HG03378 (cell line): ENCODE measurements at regions not wholly inside any gene's neighbourhood (a gene's known extent, or its start where the extent isn't known, plus 50 kb on each side); places are given as distances from the start of the nearest gene placed in this dataset.

Source experiments
- ATAC-seq: cut with Tn5 transposase; IDR thresholded peaks from one replicate; pipeline ENCODE4 v1.9.1; 2021; ENCODE audit warnings: mild to moderate bottlenecking, moderate library complexity; ENCODE audit not compliant: unreplicated experiment

GRCh38 chr4:135605076-135605475 is 1403.5 kb upstream of the PABPC4L start:
- ATAC-seq = no peak

- no peak for ATAC-seq
Measured at GRCh38 chr4:135604531-135604930, 1402.9 kb upstream of the PABPC4L start.

GRCh38 chr4:135601351-135601750 is 1399.8 kb upstream of the PABPC4L start:
- ATAC-seq = no peak

DNA sequence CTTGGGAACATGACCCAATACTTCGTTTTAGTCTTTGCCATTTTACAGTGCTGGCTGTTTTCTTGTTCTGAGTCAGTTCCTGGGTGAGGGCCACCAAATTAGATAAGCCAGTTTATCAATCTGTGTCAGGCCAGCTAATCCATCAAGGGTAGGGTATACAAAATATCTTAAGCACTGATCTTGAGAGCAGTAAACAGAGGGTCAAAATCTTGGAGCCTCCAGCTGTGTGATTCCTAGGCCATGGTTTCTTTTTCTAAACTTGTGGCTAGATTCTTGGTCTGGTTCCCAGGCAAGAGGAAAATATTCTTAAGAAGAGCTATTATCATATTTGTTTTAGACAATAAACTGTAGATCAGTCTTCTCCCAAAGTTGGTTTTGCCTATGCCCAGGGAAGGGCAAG is 1396.6 kb upstream of the PABPC4L start:
- no peak for ATAC-seq

GRCh38 chr4:135594521-135594920 is 1392.9 kb upstream of the PABPC4L start:
- ATAC-seq = no peak

DNA sequence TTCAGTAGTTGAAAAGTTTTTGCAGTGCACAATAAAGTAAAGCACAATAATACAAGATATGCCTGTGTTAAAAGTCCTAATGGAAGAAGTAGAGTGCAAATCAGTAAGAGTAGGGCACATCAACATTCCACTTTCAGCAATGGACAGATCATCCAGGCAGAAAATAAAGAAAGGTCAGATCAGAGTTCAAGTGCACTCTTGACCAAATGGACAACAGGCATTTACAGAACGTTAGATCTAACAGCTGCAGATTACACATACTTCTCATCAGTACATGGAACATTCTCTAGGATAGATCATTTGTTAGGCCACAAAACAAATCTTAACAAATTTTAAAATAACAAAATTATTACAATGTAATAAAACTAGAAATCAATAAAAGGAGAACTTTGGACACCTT is 1373.5 kb upstream of the PABPC4L start:
- no peak for ATAC-seq

DNA sequence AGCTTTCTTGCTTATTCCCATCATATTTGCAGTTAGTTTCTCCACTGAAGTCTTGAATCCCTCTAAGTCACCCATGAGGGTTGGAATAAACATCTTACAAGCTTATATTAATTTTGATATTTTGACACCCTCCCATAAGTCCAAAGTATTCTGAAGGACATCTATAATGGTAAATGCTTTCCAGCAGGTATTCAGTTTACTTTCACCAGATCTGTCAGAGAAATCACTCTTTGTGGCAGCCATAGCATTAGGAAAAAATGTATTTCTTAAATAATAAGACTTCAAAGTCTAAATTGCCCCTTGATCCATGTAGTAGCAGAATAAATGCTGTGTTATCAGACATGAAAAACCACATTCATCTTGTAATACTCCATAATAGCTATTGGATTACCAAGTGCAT is 1371.7 kb upstream of the PABPC4L start:
- ATAC-seq = no peak

GRCh38 chr4:135564090-135564489 is 1362.5 kb upstream of the PABPC4L start:
- ATAC-seq = no peak

DNA sequence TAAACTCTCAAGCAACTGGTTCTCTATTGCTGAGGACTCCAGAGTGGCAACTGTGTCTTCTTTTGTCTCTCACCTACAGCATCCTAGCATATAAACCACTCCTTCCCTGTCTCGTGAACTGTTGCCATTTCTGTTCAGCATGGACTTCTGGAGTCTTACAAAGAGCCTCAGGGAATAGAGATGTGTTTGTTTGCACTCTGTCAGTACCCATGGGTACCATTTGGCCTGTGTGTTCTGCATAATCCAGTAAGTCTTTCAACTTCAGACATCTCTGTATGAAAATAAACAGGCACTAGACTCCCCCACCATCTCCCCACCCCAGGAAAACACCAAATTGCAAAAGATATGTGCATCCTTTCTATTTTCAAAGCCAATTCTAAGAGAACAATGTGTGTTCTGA is 1351.6 kb upstream of the PABPC4L start:
- ATAC-seq = no peak

GRCh38 chr4:135552131-135552530 is 1350.5 kb upstream of the PABPC4L start:
- ATAC-seq = no peak

DNA sequence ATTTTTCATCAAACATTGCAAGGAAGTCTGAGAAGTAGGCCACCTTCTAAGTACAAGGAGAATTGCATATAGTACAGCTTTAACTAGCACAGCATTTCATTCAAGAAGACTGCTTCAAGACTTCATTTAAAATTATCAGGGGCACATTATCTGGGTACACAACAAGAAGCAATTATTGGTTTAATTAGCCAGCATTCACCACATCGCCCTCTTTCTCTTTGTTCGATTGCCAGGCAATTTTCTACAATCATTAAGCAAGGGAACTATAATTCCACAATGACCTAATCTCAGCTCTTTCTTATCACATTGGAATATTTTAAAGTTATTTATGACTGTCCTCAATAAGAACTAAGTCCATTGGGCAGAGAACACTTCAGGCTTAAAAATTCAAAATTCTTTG is 1347.1 kb upstream of the PABPC4L start:
- ATAC-seq = no peak

- ATAC-seq = no peak
Measured at GRCh38 chr4:135545616-135546317, 1344.2 kb upstream of the PABPC4L start.

GRCh38 chr4:135538698-135539097 is 1337.1 kb upstream of the PABPC4L start:
- ATAC-seq = no peak

GRCh38 chr4:135533053-135533452 is 1331.5 kb upstream of the PABPC4L start:
- no peak for ATAC-seq

GRCh38 chr4:135532132-135532531 is 1330.5 kb upstream of the PABPC4L start:
- ATAC-seq = no peak

DNA sequence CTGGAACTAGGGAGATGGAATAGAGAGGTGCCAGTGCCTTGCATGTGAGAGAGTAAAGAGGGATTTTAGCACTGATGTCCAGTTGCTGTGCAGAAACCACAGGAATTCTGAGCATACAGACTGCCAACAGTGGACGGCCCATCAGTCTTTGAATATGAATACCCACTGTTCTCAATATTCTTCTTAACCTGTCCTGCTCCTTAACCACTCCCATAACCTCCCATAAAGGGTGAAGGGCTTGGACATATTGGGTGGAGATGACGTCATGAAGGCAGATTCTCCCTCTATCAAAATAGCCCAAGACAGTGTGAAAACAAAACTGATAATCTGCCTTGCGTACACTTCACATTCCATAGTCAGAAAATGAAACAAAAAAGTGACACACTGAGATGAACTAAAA is 1313.7 kb upstream of the PABPC4L start:
- ATAC-seq = no peak

DNA sequence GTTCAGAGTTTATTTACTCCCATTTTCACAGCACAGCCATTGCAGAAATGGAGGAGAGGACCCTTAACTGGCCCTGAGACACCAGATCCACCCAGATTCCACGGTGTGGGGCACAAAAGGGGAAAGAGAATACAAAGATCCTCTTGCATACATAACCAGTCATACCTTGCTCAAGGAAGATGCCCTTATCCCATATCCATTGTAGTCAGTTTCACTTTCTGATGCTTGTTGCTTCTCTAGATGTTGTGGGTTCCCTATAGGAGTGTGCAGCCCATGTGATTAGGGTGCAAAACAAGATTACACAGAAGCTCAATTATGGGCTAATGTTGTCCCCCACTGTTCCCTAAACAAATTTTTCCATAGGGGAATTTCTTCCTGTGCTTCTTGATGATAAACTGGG is 1309.0 kb upstream of the PABPC4L start:
- no peak for ATAC-seq

DNA sequence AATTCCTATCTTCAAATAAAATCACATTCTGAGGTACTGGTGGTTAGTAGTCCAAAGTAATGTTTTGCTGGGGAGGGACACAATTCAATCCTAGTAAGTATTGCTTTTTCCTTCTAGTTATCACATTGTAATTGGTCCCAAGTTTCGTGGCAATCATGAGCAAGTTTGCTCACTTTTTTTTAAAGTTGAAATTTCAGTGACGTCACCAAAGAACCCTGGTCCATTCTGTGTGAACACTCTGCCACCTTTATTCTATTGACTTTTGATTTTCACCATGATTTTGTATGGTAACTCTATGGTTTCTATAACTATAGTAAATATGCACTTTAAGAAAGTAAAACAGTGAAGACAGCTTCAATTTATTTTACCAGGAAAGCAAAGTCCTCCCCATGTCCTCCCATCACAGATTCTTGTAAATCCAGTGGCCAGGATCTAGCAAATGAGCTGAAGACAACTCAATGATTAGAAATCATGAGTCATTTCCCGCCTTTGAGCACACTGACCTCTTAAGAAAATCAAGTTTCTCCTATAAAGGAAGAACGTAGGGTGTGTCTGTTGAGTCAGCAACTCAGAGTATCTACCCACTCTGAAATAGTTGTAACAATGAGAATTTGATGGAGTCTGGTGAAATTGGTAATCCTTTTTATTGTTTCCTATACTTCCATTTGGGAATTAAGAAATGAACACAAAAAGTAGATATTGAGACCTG is 1306.6 kb upstream of the PABPC4L start:
- no peak for ATAC-seq

DNA sequence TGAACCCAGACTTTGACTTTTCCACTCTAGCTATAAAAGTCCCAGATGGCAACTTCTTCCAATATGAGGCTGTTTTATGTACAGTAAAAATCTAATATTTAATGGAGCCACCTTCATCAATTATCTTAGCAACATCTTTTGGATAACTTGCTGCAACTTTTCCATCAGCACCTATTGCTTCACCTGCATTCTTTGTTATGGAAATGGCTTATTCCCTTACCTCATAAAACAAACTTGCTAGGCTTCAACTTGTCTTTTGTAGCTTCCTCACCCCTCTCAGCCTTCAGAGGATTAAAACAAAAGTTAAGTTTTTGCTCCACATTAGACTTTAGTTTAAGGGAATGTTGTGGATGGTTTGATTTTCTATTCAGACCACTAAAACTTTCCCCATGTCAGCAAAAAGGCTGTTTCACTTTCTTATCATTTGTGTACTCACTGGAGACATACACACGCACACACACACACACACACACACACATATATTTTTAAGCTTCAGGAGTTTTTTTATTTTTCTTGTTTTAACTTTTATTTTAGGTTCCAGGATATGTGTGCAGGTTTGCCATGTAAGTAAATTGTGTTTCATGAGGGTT is 1296.1 kb upstream of the PABPC4L start:
- ATAC-seq = no peak

- ATAC-seq = no peak
Measured at GRCh38 chr4:135492439-135492838, 1290.8 kb upstream of the PABPC4L start.

DNA sequence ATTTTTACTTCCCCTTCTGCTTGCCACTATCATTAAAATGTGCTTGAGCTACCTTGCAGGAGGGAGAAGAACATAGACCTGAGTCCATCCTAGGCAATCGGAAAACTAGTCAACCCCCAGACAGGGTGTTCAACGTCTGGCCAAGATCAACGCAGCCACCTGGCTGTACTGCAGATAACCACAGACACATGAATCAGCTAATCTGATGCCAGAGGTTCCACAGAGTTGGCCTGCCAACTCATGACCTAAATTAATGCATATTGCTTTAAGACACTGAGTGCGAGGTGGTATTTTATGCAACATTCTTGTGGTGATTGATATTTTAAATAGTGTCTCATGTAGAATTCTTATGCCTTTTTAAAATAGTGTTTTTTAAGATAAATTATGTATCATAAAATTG is 1283.8 kb upstream of the PABPC4L start:
- ATAC-seq = no peak

DNA sequence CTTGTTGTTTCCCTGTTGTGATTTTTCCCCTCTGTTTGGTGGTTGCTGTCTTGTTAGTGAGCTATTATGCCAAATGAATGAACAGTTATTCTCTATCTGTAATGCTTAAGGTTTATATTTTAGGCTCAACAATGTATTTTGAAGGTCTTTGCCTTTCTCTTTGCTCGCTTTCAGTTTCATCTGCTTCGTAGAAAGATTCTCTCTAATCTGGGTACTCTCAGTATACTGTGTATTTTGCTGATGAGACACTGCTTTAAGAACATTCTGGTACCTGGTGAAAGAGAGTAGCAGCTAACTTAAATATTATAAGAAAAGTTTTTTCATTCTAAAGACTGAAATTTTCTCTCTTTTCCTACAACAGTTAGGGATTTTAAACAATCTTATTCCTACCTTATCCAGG is 1274.7 kb upstream of the PABPC4L start:
- ATAC-seq = no peak
